HG03135 (cell line): ENCODE measurements at regions not wholly inside any gene's neighbourhood (a gene's known extent, or its start where the extent isn't known, plus 50 kb on each side); places are given as distances from the start of the nearest gene placed in this dataset.

Source experiments
- ATAC-seq: cut with Tn5 transposase; IDR thresholded peaks from one replicate; pipeline ENCODE4 v1.9.1; 2021; ENCODE audit warnings: mild to moderate bottlenecking, moderate library complexity; ENCODE audit not compliant: unreplicated experiment

DNA sequence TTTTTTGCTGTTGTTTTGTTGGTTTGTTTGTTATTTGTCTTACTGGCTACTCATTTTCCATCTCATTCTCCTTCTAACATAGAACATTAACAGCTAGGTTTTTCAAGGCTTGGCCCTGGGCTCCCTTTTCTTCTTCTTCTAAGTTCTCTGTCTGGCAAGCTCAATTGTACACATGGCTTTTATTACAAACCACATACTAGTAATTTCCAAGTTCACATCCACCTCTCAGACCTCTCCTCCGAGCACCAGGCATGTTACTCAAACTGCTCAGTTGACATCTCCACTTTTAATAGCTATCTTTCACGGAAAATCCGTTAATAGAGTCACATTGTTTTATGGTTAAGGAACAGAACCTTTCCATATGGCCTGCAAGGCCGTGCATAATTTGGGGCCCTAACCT is 736.9 kb upstream of the ADAMTS5 start:
- ATAC-seq, result no peak

DNA sequence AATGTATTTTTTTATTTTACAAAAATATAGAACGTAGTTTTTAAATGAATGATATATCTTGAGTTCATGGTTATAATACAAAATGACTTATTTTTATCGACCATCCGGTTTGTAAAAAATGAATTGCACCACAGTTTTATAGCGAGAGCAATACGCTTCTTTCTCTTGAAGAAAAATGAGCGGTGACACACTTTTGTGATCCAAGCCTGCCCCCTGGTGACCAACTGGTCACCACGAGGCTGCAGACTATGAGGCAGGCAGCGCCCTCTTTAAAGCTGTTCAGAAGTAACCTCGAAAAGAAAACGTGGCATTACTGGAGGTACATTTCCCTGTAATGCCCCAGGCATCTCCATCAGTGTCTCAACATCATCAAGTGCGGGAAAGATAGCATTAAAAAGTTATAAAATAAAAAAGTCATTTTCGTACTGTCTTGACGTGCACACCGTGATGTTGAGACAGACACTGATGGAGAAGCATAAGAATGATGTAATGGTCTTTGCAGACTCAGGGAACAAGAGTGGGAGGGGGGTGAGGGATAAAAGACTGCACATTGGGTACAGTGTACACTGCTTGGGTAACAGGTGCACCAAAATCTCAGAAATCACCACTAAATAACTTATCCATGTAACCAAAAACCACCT is 734.2 kb upstream of the ADAMTS5 start:
- ATAC-seq, result no peak

DNA sequence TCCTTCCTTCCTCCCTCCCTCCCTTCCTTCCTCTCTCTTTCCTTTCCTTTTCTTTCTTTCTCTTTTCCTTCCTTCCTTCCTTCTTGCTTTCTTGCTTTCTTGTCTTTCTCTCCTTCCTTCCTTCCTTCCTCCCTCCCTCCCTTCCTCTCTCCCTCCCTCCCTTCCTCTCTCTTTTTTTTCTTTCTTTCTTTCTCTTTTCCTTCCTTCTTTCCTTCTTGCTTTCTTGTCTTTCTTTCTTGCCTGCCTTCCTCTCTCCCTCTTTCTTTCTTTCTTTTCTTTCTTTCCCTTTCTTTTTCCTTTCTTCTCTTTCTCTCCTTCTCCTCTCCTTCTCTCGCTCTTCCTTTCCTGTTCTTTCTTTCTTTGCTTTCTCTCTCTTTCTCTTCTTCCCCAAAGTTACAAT is 728.4 kb upstream of the ADAMTS5 start:
- no peak for ATAC-seq

DNA sequence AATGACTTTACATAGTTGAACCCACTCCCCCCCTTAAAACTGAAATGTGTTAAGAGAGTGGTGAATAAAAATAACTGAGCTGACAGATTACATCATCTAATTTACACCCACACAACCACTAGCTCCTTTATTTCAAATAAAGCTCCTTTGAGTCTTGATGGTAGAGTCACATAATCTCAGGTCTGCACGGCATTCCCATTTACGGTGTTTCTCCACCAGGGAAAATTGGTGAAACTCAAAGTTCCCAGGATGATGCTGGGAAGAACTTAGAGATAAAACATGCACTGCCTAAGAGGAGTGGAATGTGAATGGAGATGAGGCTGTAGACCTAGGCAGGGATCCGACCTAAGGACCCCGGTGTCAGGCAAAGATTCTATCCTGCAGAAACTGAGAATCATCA is 727.8 kb upstream of the ADAMTS5 start:
- ATAC-seq, result no peak

DNA sequence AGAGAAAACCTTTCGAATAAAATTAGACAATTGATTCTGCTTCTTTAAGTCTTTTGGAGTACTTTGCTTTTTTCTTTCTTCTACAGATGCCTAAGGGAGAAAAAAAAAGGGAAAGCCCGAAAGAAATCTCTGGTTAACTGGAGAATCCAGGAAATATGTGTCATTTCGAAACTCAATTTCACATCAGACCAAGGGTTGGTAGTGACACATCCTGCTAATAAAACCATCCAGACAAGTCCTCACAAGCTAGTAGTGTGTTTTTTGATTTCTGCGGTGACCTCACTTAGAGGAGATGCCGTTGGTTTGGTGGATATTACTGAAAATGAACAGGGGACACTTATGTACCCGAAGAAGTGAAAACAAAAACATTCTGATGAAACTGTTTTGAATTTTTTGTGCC is 726.5 kb upstream of the ADAMTS5 start:
- no peak for ATAC-seq

DNA sequence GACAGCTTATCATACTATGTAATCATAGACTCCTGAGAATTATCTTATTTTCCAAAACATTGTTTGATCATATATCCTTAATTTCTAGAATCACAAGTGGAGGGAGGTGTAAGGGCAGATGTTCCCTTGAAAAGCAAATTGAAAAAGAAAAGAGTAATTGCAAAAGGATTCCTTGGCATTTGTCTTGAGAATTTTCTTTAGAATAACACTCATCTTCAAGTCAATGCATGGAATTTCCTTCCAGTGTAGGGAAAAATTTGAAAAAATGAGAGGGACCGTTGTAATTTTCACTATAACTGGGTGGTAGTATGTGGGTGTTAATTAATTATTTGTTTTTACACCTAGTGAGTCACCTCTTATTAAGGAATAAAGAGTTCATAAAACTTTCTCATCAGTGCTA is 724.6 kb upstream of the ADAMTS5 start:
- no peak for ATAC-seq

DNA sequence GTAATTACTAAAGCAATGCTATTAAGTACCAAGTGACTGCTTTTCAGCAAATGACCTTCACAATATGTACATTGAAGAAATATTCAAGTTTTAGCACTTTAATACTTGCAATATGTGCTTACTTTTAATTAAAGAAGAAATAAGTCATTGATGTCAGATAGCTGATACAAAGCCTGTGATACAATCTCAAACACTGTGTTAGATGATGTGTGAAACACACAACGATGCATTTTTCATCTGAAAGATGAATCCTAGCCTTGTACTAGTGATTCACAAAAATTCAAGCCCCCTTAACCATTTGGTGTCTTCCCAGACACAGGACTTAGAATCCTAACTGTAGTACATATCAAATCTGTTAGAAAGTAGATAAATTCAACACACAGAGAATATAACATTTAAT is 724.1 kb upstream of the ADAMTS5 start:
- ATAC-seq, result no peak

DNA sequence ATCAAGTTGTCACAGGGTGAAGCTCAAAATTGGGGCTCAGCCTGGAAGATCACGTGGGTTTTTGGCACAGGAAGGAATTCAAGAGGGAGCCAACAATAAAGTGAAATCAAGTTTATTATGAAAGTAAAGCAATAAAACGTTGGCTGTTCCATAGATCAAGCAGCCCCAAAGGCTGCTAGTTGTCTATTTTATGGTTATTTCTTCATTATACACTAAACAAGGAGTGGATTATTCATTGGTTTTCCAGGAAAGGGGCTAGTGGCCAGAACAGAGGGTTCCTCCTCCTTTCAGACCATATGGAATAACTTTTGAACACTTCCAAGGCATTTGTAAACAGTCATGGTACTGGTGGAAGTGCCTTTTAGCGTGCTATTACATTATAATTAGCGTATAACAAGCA is 723.5 kb upstream of the ADAMTS5 start:
- no peak for ATAC-seq

DNA sequence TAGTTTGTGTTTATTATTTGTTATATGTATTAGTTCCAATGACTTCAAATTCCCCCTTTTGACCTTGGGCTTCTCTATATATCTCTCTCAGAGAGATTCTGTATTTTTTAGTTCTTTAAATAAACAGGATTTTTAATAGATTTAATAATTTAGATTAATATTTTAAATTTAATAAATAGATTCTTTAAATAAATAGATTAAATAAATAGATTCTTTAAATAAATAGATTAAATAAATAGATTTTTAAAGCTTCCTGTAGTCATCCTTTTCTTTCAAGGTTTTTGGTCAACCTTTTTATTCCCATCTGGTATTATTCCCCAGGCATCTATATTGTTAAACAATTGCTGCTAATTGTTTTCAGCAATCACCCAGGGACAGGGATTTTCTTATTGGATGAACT is 721.9 kb upstream of the ADAMTS5 start:
- no peak for ATAC-seq

DNA sequence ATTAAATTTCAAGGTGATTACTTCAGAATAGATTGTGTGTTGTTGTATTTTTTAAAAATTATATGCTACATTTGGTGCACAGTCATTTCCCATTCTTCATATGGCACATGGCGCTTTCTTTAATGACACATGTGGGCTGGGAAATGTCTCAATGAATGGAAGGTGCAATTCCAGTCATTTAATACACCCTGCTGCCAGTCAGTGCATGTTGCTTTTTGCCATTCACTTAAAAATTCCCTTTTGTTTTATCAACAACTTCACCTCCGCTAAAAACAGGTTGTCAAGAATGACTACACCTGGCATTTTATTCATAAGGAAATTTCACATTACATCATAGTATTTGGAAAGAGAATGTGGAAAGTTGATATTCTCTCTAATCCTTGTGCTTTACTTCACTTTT is 716.4 kb upstream of the ADAMTS5 start:
- no peak for ATAC-seq

DNA sequence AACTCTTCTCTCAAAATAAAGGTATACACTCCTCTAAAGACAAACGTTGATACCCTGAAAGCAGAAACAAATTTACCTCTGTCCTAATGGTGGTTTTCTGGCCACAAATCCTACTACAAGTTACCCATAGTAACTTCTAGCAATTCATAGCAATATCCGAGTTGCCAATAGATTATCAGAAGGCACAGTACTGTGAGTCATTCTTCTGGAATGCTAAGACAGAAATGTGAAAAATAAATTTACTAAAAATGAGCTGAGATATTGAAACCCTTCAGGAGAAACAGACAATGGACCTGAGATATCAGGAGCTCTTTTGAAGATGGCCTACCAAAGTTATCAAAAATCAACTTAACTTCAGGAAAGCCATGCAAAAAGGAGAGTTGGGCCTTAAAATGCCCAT is 715.0 kb upstream of the ADAMTS5 start:
- no peak for ATAC-seq

DNA sequence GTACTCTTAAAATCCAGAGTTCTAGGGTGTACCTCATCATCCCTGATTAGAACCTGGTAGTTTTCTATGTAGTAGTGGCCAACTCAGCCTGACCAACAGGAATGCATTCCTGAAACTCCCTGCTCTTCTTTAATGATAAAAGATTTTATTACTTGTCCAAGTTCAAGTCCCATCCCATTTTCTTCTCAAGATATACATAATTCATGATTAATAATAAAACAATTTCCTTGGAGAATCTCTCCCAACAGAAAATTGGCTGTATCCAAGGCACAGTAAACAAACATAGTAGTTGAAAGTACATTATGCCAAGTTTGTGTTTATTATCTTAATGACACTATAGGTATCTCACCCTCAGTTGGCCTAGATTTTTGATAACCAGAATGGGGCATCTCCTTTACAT is 714.1 kb upstream of the ADAMTS5 start:
- ATAC-seq, result no peak

DNA sequence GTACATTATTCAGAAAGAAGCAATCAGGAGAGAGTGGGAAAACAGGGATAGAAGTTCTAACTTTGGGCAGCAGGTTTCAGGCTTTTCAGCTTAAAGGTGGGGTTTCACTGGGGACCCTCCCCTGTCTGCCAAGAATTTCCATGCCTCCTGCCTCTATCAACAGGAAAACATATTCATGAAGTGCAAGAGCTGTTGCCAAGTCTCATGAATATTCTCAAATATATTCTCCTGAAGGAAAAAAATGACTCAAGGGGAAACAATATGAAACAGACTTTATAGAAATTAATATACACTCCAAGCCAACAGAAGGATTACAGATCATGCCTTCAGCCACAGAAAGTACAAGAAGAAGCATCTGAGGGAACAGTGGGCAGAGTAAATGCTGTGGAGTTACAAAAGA is 713.3 kb upstream of the ADAMTS5 start:
- no peak for ATAC-seq

DNA sequence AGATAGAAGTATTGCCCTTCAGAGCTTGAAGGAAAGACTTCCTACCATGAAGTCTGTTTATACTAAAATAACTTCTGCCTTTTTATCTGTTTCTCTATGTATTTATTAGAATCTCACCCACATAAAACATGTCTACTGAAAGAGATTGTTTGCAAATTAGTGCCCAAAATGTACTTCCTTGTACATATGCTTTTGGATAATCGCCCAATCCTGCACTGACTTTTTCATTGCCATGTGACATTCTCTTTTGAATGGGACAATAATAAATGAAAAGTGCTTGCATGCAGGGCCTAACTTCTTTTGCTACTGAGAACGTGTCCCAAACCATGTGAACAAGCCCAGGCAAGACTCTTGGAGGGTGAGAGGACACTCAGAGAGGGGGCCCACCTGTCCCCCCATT is 711.6 kb upstream of the ADAMTS5 start:
- no peak for ATAC-seq

DNA sequence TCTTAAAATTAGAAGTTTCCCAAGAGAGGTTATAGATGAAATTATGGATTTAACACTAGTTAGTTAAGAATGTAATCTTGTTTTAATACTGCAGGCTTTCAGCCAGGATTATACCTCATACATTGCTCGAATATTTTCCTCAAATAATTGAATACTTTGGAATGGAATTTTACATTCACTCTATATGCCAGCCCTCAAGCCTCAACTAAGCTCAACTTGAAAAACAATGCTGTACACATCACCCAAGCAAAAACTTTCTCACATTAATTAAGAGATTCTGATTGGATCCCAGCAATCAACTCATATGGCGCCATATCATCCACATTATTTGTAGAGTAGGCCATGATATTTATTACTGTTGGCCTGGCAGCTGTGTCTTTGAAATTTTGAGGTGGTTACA is 710.7 kb upstream of the ADAMTS5 start:
- no peak for ATAC-seq

DNA sequence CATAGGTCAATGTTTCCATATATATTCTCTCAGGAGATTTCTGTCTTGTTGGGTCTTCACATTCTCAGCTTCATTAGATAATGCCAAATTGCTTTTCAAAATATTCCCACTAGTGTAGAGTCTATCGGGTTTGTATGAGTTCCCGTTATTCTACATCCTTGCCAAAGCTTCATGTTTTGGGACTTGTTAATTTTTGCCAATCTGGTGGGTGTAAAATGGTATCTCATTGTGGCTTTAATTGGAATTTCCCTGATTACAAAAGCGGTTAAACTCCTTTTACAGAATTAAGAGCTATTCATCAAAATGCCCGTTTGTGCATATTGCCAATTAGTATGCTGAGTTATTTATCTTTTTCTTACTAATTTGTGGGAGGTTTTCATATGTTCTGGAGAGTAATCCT is 708.4 kb upstream of the ADAMTS5 start:
- ATAC-seq, result no peak

DNA sequence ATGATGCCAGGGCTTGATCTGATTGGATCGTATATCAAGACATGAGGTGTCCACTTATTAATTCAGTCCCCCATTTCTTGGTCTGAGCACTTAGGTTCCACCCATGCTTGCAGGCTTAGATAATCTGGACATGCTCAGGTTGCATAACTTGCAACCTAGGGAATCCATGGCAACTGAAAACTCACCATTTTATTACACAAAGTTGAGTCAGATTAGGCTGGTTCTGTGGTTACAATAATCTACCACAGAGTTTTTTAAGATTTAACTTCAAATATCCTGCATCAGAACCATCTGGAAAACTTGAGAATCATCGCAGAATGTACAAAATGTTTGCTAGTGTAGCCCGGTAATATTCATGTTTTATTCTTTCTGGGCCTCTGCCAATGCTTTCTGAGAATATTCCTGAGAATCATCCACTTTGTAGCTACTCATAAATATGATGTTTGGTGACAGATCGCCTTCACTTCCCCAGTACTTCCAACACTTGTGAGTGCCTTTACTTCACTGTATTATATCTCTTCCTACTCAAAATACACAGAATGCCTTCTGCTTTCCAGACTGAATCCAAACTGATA is 707.2 kb upstream of the ADAMTS5 start:
- no peak for ATAC-seq

DNA sequence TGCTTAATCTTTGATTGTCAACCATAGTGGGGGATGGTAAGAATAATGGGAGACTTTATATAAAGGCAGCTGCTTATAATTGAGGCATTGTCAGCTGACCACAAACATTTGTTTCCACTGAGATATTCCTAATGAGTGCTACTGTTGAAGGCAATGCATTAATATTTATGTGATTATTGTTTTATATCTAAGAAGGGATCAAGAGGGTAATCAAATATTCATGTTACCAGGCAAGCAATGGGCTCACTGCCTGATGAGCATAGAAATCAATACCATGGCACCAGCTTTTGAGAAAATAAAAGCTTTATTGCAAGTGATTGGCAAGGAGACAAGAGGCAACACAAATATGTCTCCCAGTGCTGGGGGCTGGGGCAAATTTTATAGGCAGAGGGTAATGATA is 706.7 kb upstream of the ADAMTS5 start:
- no peak for ATAC-seq

DNA sequence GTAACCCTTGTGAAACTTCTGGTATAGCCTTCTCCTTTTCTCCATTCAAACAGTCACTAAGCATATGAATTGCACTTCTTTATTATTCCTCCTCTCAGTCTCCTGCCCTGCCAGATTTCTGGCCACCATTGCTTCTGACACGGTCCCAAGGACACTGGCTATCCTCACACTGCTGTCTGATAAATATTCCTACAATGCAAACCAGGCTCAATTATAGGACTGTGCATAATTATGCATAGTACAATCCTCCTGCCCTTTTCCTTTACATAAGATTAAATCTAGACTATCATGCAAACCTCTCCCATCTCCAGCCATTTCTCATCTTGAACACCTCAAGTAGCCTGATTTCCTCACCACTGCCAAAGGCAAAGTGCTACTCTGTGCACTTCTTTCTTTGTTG is 704.3 kb upstream of the ADAMTS5 start:
- no peak for ATAC-seq

DNA sequence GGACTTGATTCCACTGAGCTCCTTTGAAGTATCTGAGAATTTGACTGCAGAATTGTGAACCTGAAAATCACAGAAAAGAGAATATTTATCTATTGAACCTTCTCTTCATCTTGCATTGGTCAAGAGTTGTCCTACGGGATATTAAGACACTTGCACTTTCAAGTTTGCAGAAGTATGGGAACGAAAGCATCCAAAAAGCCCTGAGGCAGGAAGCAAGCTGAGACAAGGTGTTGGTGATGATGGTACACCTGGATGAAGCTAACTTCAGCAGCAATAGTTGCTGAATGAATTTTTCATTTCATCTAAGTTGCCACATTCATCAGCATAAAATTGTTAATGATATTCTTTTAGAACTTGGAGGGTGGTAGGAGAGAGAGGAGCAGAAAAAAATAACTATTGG is 686.6 kb upstream of the ADAMTS5 start:
- ATAC-seq, result no peak

DNA sequence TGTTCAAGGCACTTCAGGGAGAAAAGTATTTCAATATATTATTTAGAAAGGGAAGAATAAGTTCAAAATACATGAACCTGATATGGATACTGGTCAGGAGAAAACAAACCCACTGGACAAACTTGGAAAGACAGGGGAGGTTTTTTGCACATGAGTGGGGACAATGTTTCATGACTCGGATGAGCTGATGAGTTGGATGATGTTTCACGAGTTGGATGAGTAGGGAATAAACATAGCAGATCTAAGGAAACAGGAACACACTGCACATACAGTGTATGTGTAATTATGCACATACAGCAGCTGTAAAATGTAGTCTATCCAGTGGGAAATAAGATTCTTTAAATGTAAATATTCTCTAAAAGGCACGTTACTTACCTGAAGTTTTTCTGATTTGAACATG is 682.9 kb upstream of the ADAMTS5 start:
- no peak for ATAC-seq

DNA sequence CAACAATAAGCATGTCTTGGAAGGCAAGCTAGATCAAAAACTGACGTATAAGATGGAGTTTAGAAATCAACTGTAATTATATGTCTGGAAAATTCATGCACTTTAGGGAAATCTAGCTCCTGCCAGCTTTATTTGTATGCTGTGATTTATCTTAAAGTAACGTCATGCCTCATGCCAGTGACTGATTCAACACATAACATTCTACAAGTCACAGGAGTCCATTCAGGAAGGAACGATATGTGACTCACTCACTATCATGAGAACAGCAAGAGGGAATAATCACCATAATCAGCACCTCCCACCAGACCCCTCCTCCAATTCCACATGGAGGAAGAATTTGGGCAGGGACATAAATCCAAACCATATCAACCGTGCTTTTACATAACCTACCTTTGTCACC is 682.4 kb upstream of the ADAMTS5 start:
- no peak for ATAC-seq

DNA sequence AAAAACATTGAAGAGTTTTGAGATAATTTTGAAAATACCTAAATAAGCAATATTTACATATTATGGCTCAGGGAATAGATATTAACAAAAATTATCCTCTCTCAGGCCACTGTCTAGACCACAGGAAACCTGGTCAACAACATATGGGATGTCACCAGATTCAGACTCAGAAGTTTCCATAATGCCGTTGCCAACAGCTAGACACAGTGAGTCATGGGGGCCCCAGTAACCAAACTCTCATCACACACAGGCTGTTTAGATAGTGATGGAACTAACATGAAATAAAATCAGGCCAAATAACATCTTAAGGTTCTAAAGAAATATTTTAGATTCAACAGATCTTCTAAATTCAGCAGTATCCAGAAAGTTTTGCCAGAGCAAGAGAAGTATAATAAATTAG is 681.7 kb upstream of the ADAMTS5 start:
- ATAC-seq, result no peak
